Stimulated activated memory B cell treated with anti-CD40 and anti-IgM and Interleukin-4, amounts not matched to agents 10 μg/mL and 1 μg/mL and 100 μg/mL, for 72 hours (primary cell): ENCODE measurements at regions not wholly inside any gene's neighbourhood (a gene's known extent, or its start where the extent isn't known, plus 50 kb on each side); places are given as distances from the start of the nearest gene placed in this dataset.

Source experiments
- ATAC-seq: fragments of 150-1000 bp; cut with Tn5 transposase; 2 replicates; pipeline ENCODE4 v1.10.0; 2021
- H3K27ac Mint-ChIP-seq: one replicate; pipeline ENCODE4 v1.8.0; 2022; ENCODE audit warnings: mild to moderate bottlenecking, mixed read lengths
- H3K27me3 Mint-ChIP-seq: one replicate; pipeline ENCODE4 v1.8.0; 2022; ENCODE audit warnings: mixed read lengths
- H3K36me3 Mint-ChIP-seq: one replicate; pipeline ENCODE4 v1.8.0; 2022; ENCODE audit warnings: mixed read lengths
- H3K4me1 Mint-ChIP-seq: one replicate; pipeline ENCODE4 v1.8.0; 2022; ENCODE audit warnings: mixed read lengths
- H3K4me3 Mint-ChIP-seq: one replicate; pipeline ENCODE4 v1.8.0; 2022; ENCODE audit warnings: mild to moderate bottlenecking, moderate library complexity, mixed read lengths
- H3K9me3 Mint-ChIP-seq: one replicate; pipeline ENCODE4 v1.8.0; 2022; ENCODE audit warnings: mixed read lengths

DNA sequence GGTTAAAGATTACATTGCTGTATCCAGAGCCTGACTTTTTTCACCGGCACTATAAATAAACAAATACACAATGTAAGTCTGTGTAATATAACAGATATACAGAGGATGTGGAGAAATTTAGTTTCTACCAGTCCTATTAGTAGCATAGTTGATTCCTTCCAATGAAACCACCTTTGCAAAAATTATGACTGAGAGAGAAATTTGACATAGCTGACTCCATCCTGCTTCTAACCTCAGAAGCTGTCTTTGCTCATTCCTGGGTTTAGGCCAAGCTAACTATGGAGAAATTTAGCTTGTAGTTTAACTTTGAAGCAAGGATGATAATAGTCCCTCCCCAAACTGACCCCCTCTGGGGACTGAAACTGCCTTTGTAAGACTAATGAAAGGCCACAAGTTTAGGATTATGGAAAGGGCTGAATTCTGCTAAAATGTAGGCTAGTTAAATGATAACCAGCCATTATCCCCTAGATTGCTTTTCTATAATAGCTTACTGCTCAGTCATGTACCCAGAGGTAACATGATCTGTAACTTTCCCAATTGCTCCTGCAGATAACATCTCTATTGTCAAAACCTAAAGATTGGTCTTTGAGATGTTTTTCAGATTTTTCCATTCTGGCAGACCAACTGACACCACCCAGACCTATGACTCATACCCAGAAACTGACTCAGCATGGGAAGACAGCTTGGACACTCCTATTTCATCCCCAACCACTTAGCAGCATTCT, 172.8 kb upstream of the ARG1 start:
- Mint-ChIP-seq H3K9me3 (peaks cover 2% of the 10 kb centered on the region), H3K27me3 (peaks cover 15% of the 10 kb centered on the region), H3K4me3 (no peak overlapping the region), H3K36me3 (no peaks in the 10 kb centered on the region), H3K4me1 (no peaks in the 10 kb centered on the region), H3K27ac (no peak overlapping the region)
- no peak for ATAC-seq

- H3K27ac Mint-ChIP-seq, result no peak overlapping the region
Measured at GRCh38 chr6:131400779-131401496, 172.1 kb upstream of the ARG1 start.

DNA sequence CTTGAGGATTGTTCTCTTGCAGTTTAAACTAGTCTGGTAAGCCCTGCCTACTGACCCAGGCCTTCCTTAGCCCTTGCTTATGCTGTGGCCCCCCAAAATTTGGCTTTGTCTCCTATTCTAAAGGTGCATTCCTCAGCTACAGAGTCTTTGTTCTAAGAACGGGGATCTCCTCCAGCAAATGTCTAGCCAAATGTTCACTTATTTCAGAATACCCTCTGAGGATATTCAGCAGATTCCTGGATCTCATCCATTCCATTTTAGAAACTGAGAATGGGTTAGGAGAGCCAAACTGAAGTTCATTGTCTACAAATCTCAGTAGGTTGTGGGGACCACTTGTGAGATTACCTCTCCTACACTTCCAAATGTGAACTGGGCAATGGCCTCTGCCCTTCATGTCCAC, 164.2 kb upstream of the ARG1 start:
- Mint-ChIP-seq H3K9me3 (peaks cover 5% of the 10 kb centered on the region), H3K36me3 (no peaks in the 10 kb centered on the region), H3K27ac (no peak overlapping the region), H3K4me1 (no peaks in the 10 kb centered on the region), H3K27me3 (peaks cover 23% of the 10 kb centered on the region), H3K4me3 (no peak overlapping the region)
- no peak for ATAC-seq

More at GRCh38 chr6:131400779-131401496, 172.1 kb upstream of the ARG1 start:
- Mint-ChIP-seq H3K9me3 (peaks cover 2% of the 10 kb centered on the region), H3K36me3 (no peaks in the 10 kb centered on the region), H3K27me3 (peaks cover 23% of the 10 kb centered on the region), H3K4me3 (no peak overlapping the region), H3K4me1 (no peaks in the 10 kb centered on the region)
- ATAC-seq, result no peak

- Mint-ChIP-seq H3K4me3 (no peak overlapping the region), H3K36me3 (no peaks in the 10 kb centered on the region), H3K27me3 (peaks cover 4% of the 10 kb centered on the region), H3K27ac (no peak overlapping the region), H3K9me3 (peaks cover 5% of the 10 kb centered on the region), H3K4me1 (no peaks in the 10 kb centered on the region)
- no peak for ATAC-seq
Measured at GRCh38 chr6:131410785-131411184, 162.2 kb upstream of the ARG1 start.

DNA sequence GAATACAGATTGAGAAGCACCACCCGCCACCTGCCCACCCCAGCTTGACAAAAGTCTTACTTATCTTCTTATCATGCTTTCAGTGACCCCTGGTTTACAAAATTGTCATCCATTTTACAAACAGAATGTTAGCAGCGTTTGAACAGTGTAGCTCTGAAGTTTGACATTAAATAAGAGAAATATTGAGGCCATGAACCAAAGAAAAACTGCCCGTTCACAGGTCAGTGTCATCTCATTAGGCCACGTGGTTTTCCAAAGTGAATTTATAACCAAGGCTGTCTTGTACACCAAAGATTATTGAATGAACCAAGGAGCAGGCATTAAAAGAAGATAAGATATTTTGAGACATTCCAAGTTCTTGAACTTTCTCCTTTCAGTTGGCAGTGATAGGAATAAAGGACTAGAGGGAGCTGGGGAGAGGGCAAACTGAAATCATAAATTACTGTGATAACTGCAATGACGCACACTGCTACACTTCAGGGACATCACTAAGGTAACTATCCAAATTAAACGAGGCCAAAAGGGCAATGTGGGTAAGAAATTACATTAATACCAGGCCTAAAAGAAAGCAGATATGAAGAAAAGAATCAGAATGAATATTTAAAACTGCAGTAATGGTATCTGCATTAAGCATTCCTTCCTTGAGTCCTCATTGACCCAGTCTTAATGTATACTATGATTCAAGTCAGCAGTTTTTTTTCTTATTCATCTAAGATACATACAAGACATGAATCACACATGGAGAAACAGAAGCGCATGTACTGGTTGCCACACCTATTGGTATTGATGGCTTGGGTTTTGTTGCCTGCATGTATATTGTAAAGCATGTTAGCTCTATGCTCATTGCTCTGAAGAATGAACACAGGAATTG, 159.8 kb upstream of the ARG1 start:
- ATAC-seq, result no peak
- Mint-ChIP-seq H3K4me3 (no peak overlapping the region), H3K27ac (no peak overlapping the region), H3K9me3 (peaks cover 5% of the 10 kb centered on the region), H3K27me3 (no peaks in the 10 kb centered on the region), H3K4me1 (no peaks in the 10 kb centered on the region), H3K36me3 (no peaks in the 10 kb centered on the region)

GRCh38 chr6:131413831-131414191, 159.2 kb upstream of the ARG1 start:
- peaks cover 5% of the 10 kb centered on the region for H3K9me3 Mint-ChIP-seq
- ATAC-seq, result no peak
- H3K4me3 Mint-ChIP-seq, result no peak overlapping the region

GRCh38 chr6:131414956-131415355, 158.1 kb upstream of the ARG1 start:
- Mint-ChIP-seq H3K27me3 (no peaks in the 10 kb centered on the region), H3K9me3 (peaks cover 5% of the 10 kb centered on the region), H3K27ac (no peak overlapping the region), H3K4me1 (no peaks in the 10 kb centered on the region), H3K4me3 (no peak overlapping the region), H3K36me3 (no peaks in the 10 kb centered on the region)
- no peak for ATAC-seq

More at GRCh38 chr6:131413831-131414191, 159.2 kb upstream of the ARG1 start:
- no peaks in the 10 kb centered on the region for H3K4me1 Mint-ChIP-seq
- H3K27me3 Mint-ChIP-seq, result no peaks in the 10 kb centered on the region
- no peak overlapping the region for H3K27ac Mint-ChIP-seq
- no peaks in the 10 kb centered on the region for H3K36me3 Mint-ChIP-seq

DNA sequence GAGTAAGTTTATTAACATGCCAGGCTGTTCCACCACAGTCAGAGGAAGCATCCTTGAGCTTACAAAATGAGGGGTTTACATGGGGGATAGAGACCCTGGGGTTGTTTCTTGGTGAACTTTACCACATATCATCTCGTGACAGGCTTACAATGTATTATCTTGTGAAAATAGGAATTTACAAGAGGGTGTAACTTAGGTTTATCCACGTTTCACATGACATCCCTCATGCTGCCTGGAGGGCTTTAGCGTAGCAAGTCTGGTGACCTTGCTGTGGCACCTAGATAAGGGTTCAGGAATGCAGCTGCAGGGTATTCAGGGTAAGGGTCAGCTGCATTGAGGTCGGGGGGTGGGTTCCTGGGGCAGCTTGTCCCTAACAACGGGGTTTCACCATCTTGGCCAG, 154.6 kb upstream of the ARG1 start:
- Mint-ChIP-seq H3K27me3 (no peaks in the 10 kb centered on the region), H3K9me3 (no peaks in the 10 kb centered on the region), H3K4me3 (no peak overlapping the region), H3K27ac (no peak overlapping the region), H3K36me3 (no peaks in the 10 kb centered on the region), H3K4me1 (no peaks in the 10 kb centered on the region)
- ATAC-seq, result no peak

DNA sequence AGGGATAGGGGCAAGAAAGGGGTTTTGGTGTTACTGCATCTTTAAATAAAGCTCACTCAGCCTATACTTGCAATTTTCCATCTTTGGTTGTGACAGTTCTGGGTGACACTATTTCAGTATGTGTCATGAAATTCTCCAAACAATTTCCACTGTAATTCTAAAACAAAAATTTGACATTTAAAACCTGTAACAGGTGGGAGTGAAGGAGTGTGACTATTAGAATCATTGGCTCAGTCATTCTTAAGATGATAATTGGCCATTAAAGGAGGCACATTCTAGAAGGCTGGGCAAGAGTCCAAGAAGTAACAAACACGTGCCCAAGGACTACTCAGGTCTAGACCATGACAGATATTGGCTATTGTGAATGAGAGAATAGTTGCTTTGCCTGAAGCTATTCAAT, 153.3 kb upstream of the ARG1 start:
- no peaks in the 10 kb centered on the region for H3K4me1 Mint-ChIP-seq
- no peak overlapping the region for H3K27ac Mint-ChIP-seq
- H3K36me3 Mint-ChIP-seq, result no peaks in the 10 kb centered on the region
- no peaks in the 10 kb centered on the region for H3K9me3 Mint-ChIP-seq
- no peak overlapping the region for H3K4me3 Mint-ChIP-seq
- no peaks in the 10 kb centered on the region for H3K27me3 Mint-ChIP-seq
- no peak for ATAC-seq

- H3K27ac Mint-ChIP-seq, result no peak overlapping the region
- H3K4me3 Mint-ChIP-seq, result no peak overlapping the region
- H3K36me3 Mint-ChIP-seq, result no peaks in the 10 kb centered on the region
- H3K4me1 Mint-ChIP-seq, result no peaks in the 10 kb centered on the region
- no peaks in the 10 kb centered on the region for H3K9me3 Mint-ChIP-seq
- no peaks in the 10 kb centered on the region for H3K27me3 Mint-ChIP-seq
- ATAC-seq, result no peak
Measured at GRCh38 chr6:131424016-131424415, 149.0 kb upstream of the ARG1 start.

- H3K9me3 Mint-ChIP-seq, result no peaks in the 10 kb centered on the region
- no peak overlapping the region for H3K4me3 Mint-ChIP-seq
- H3K36me3 Mint-ChIP-seq, result no peaks in the 10 kb centered on the region
- ATAC-seq, result no peak
- no peak overlapping the region for H3K27ac Mint-ChIP-seq
- H3K27me3 Mint-ChIP-seq, result no peaks in the 10 kb centered on the region
- no peaks in the 10 kb centered on the region for H3K4me1 Mint-ChIP-seq
Measured at GRCh38 chr6:131424475-131424874, 148.6 kb upstream of the ARG1 start.

GRCh38 chr6:131427434-131428058, 145.5 kb upstream of the ARG1 start:
- Mint-ChIP-seq H3K4me3 (no peak overlapping the region), H3K4me1 (no peaks in the 10 kb centered on the region), H3K27me3 (peaks cover 9% of the 10 kb centered on the region), H3K9me3 (no peaks in the 10 kb centered on the region), H3K27ac (no peak overlapping the region), H3K36me3 (no peaks in the 10 kb centered on the region)
- no peak for ATAC-seq

GRCh38 chr6:131430531-131430930, 142.5 kb upstream of the ARG1 start:
- H3K27me3 Mint-ChIP-seq, result peaks cover 9% of the 10 kb centered on the region
- no peak overlapping the region for H3K27ac Mint-ChIP-seq
- H3K36me3 Mint-ChIP-seq, result no peaks in the 10 kb centered on the region
- ATAC-seq, result no peak
- H3K9me3 Mint-ChIP-seq, result peaks cover 3% of the 10 kb centered on the region
- no peak overlapping the region for H3K4me3 Mint-ChIP-seq
- no peaks in the 10 kb centered on the region for H3K4me1 Mint-ChIP-seq

DNA sequence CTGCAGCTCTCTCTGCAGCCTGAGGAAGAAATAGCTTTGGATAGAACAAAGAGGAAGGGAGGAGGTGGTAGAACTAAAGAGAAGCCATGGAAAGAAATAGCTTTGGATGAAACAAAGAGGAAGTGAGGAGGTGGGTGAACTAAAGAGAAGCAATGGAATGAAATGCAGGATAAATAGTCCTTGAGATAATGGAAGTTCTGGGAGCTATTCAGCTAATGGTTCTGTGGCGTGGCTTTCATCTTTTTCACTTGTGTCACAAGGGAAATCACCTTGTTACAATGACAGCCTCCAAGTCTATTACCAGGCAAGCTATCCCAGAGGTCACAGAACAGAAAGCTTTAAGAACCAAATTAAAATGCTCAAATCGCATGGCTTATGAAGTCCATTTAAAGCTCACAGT, 141.3 kb upstream of the ARG1 start:
- no peak overlapping the region for H3K27ac Mint-ChIP-seq
- H3K4me3 Mint-ChIP-seq, result no peak overlapping the region
- H3K4me1 Mint-ChIP-seq, result no peaks in the 10 kb centered on the region
- peaks cover 9% of the 10 kb centered on the region for H3K27me3 Mint-ChIP-seq
- H3K36me3 Mint-ChIP-seq, result no peaks in the 10 kb centered on the region
- ATAC-seq, result no peak
- H3K9me3 Mint-ChIP-seq, result peaks cover 3% of the 10 kb centered on the region

- Mint-ChIP-seq H3K4me3 (no peak overlapping the region), H3K27ac (no peak overlapping the region), H3K27me3 (peaks cover 9% of the 10 kb centered on the region), H3K36me3 (no peaks in the 10 kb centered on the region), H3K9me3 (peaks cover 3% of the 10 kb centered on the region), H3K4me1 (no peaks in the 10 kb centered on the region)
- ATAC-seq, result no peak
Measured at GRCh38 chr6:131433927-131434326, 139.1 kb upstream of the ARG1 start.
